H9 (cell line): ENCODE measurements at regions not wholly inside any gene's neighbourhood (a gene's known extent, or its start where the extent isn't known, plus 50 kb on each side); places are given as distances from the start of the nearest gene placed in this dataset.
A peak's percentile ranks its signal among the peaks of the same experiment; 100 is the strongest.

Source experiments
- DNase-seq: peaks from one replicate; pipeline ENCODE4 v3.0.0-alpha.2; 2017
- H2AFZ ChIP-seq: one replicate; pipeline ENCODE4 v1.6.1; 2013; ENCODE audit warnings: mild to moderate bottlenecking, low read length, control low read depth, moderate library complexity
- H2AK5ac ChIP-seq: 2 replicates; pipeline ENCODE4 v1.6.1; 2013; ENCODE audit warnings: low read length, control low read depth, mixed read lengths; ENCODE audit not compliant: insufficient read length
- H2BK120ac ChIP-seq: one replicate; pipeline ENCODE4 v1.6.1; 2013; ENCODE audit warnings: low read depth, mild to moderate bottlenecking, low read length, control low read depth, inconsistent platforms; ENCODE audit not compliant: poor library complexity, severe bottlenecking
- H2BK12ac ChIP-seq: 2 replicates; pipeline ENCODE4 v1.6.1; 2013; ENCODE audit warnings: low read length, control low read depth, mixed read lengths, low read depth; ENCODE audit not compliant: insufficient read length
- H2BK15ac ChIP-seq: 2 replicates; pipeline ENCODE4 v1.6.1; 2013; ENCODE audit warnings: low read depth, low read length, control low read depth
- H2BK20ac ChIP-seq: one replicate; pipeline ENCODE4 v1.6.1; 2013; ENCODE audit warnings: low read depth, mild to moderate bottlenecking, low read length, control low read depth, inconsistent platforms; ENCODE audit not compliant: poor library complexity, severe bottlenecking
- H2BK5ac ChIP-seq: 2 replicates; pipeline ENCODE4 v1.6.1; 2013; ENCODE audit warnings: low read length, control low read depth, mixed read lengths; ENCODE audit not compliant: insufficient read length
- H3K14ac ChIP-seq: 2 replicates; pipeline ENCODE4 v1.6.1; 2013; ENCODE audit warnings: low read length, control low read depth; ENCODE audit not compliant: insufficient read depth
- H3K18ac ChIP-seq: 2 replicates; pipeline ENCODE4 v1.6.1; 2013; ENCODE audit warnings: low read depth, mild to moderate bottlenecking, mixed read lengths, low read length, control low read depth; ENCODE audit not compliant: insufficient read length
- H3K23ac ChIP-seq: 2 replicates; pipeline ENCODE4 v1.6.1; 2013; ENCODE audit warnings: low read length, control low read depth, mixed read lengths, low read depth; ENCODE audit not compliant: insufficient read length
- H3K23me2 ChIP-seq: 2 replicates; pipeline ENCODE4 v1.6.1; 2013; ENCODE audit warnings: low read depth, mild to moderate bottlenecking, mixed read lengths, low read length, control low read depth; ENCODE audit not compliant: insufficient read length, poor library complexity, severe bottlenecking
- H3K27ac ChIP-seq: 2 replicates; pipeline ENCODE4 v1.5.1; 2013; ENCODE audit warnings: low read length, control low read depth, mixed read lengths, low read depth; ENCODE audit not compliant: insufficient read length
- H3K27me3 ChIP-seq: 2 replicates; pipeline ENCODE4 v1.6.1; 2013; ENCODE audit warnings: low read length, control low read depth, inconsistent platforms; ENCODE audit not compliant: insufficient read depth
- H3K4ac ChIP-seq: 2 replicates; pipeline ENCODE4 v1.6.1; 2013; ENCODE audit warnings: low read depth, mild to moderate bottlenecking, control low read depth, inconsistent platforms, low read length, moderate library complexity
- H3K4me1 ChIP-seq: 2 replicates; pipeline ENCODE4 v1.6.1; 2013; ENCODE audit warnings: low read length, control low read depth, inconsistent platforms; ENCODE audit not compliant: insufficient read depth
- H3K4me2 ChIP-seq: 2 replicates; pipeline ENCODE4 v1.6.1; 2013; ENCODE audit warnings: low read length, control low read depth, mixed read lengths; ENCODE audit not compliant: insufficient read length, insufficient read depth
- H3K56ac ChIP-seq: 2 replicates; pipeline ENCODE4 v1.6.1; 2013; ENCODE audit warnings: low read depth, mild to moderate bottlenecking, mixed read lengths, low read length, control low read depth; ENCODE audit not compliant: insufficient read length
- H3K79me1 ChIP-seq: 2 replicates; pipeline ENCODE4 v1.6.1; 2013; ENCODE audit warnings: low read depth, mild to moderate bottlenecking, moderate library complexity, low read length, control low read depth, inconsistent platforms; ENCODE audit not compliant: insufficient read depth, poor library complexity, severe bottlenecking
- H3K79me2 ChIP-seq: 2 replicates; pipeline ENCODE4 v1.6.1; 2013; ENCODE audit warnings: low read length, control low read depth, inconsistent platforms; ENCODE audit not compliant: insufficient read depth
- H3K9ac ChIP-seq: 2 replicates; pipeline ENCODE4 v1.6.1; 2013; ENCODE audit warnings: low read length, control low read depth, mixed read lengths; ENCODE audit not compliant: insufficient read length; ENCODE audit errors: extremely low read depth
- H3K9me3 ChIP-seq: one replicate; pipeline ENCODE4 v1.6.1; 2013; ENCODE audit warnings: low read depth, low read length, inconsistent platforms; ENCODE audit not compliant: control insufficient read depth
- H3T11ph ChIP-seq: one replicate; pipeline ENCODE4 v1.6.1; 2013; ENCODE audit warnings: mild to moderate bottlenecking, low read length, control low read depth, inconsistent platforms
- H4K20me1 ChIP-seq: one replicate; pipeline ENCODE4 v1.6.1; 2013; ENCODE audit not compliant: control insufficient read depth, insufficient read length, insufficient read depth
- H4K5ac ChIP-seq: 2 replicates; pipeline ENCODE4 v1.6.1; 2013; ENCODE audit warnings: low read depth, mild to moderate bottlenecking, mixed read lengths, low read length, control low read depth; ENCODE audit not compliant: insufficient read length
- H4K8ac ChIP-seq: replicated peaks from 2 replicates; pipeline ENCODE4 v1.6.1; 2013; ENCODE audit warnings: low read length, control low read depth, mixed read lengths, low read depth; ENCODE audit not compliant: insufficient read length
- H4K91ac ChIP-seq: 2 replicates; pipeline ENCODE4 v1.6.1; 2013; ENCODE audit warnings: low read depth, mild to moderate bottlenecking, moderate library complexity, mixed read lengths, low read length, control low read depth; ENCODE audit not compliant: insufficient read length
- H3K27ac Mint-ChIP-seq, 3 experiments: 2 replicates in 2 of 3; 3 replicates in 1 of 3; pipeline ENCODE4 v1.8.0; 2020 to 2021; ENCODE audit warnings: mixed read lengths in 3 of 3, mild to moderate bottlenecking in 1 of 3, moderate library complexity in 1 of 3
- H3K27me3 Mint-ChIP-seq: 2 replicates; pipeline ENCODE4 v1.8.0; 2021; ENCODE audit warnings: low read depth, mild to moderate bottlenecking, moderate library complexity, mixed read lengths
- H3K36me3 Mint-ChIP-seq, 3 experiments: 2 replicates in 2 of 3; 3 replicates in 1 of 3; pipeline ENCODE4 v1.8.0; 2020 to 2021; ENCODE audit warnings: low read depth in 3 of 3, mixed read lengths in 3 of 3; ENCODE audit not compliant: insufficient read depth in 1 of 3
- H3K4me1 Mint-ChIP-seq, 2 experiments: 2 replicates each; pipeline ENCODE4 v1.8.0; 2020; ENCODE audit warnings: mixed read lengths in 2 of 2
- H3K4me3 Mint-ChIP-seq, 2 experiments: 2 replicates in 1 of 2; 3 replicates in 1 of 2; pipeline ENCODE4 v1.8.0; 2020 to 2021; ENCODE audit warnings: mild to moderate bottlenecking in 2 of 2, mixed read lengths in 2 of 2, moderate library complexity in 1 of 2
- H3K9me3 Mint-ChIP-seq, 2 experiments: 2 replicates in 1 of 2; 3 replicates in 1 of 2; pipeline ENCODE4 v1.8.0; 2020; ENCODE audit warnings: mild to moderate bottlenecking in 2 of 2, mixed read lengths in 2 of 2, moderate library complexity in 1 of 2
- CTCF ChIP-seq: fragments of 200-600 bp; sonication (generic); conservative IDR thresholded peaks from 3 replicates; pipeline ENCODE4 v1.8.0; 2021; ENCODE audit warnings: antibody characterized with exemption, mild to moderate bottlenecking
- WGBS: extraction: QIAGEN DNeasy Blood & Tissue Kit; methylation state at CpG from one replicate; pipeline ENCODE4 v1.1.7; 2013; ENCODE audit warnings: missing lambda C conversion rate, low lambda C conversion rate, mixed read lengths; ENCODE audit not compliant: insufficient read length; ENCODE audit errors: extremely low coverage; 5-methylcytosine and 5-hydroxymethylcytosine counted together

- Histone ChIP-seq H2BK12ac (no peak overlapping the region), H2BK20ac (no peak overlapping the region), H2AK5ac (no peak overlapping the region), H3K18ac (no peak overlapping the region), H4K5ac (no peak overlapping the region), H3K23me2 (no peaks in the 10 kb centered on the region), H2BK120ac (no peak overlapping the region), H3K9me3 (no peaks in the 10 kb centered on the region), H2AFZ (no peak overlapping the region), H3K23ac (no peak overlapping the region), H2BK15ac (no peak overlapping the region), H3K27me3 (no peaks in the 10 kb centered on the region), H4K20me1 (no peaks in the 10 kb centered on the region), H3K14ac (no peak overlapping the region; the same call in 1 of the 2 replicates), H3K56ac (no peak overlapping the region), H2BK5ac (no peak overlapping the region), H4K91ac (no peak overlapping the region), H3K4me2 (no peak overlapping the region), H4K8ac (no peak overlapping the region), H3T11ph (no peak overlapping the region), H3K4me1 (no peaks in the 10 kb centered on the region; the same call in 1 of the 2 replicates), H3K27ac (no peak overlapping the region), H3K79me2 (no peaks in the 10 kb centered on the region), H3K9ac (no peak overlapping the region), H3K79me1 (no peaks in the 10 kb centered on the region), H3K4ac (no peak overlapping the region)
- TF ChIP-seq CTCF, result no peak
- Mint-ChIP-seq H3K36me3 (peaks cover 0 to 3% (median 0%) of the 10 kb centered on the region in 3 experiments; a peak in 1 of 7 replicates), H3K27me3 (no peaks in the 10 kb centered on the region), H3K27ac (peak overlapping the region in 1 of 3 experiments; percentile 22; a peak in 2 of 7 replicates), H3K4me3 (no peak overlapping the region), H3K9me3 (no peaks in the 10 kb centered on the region; a peak in 1 of 5 replicates), H3K4me1 (peaks cover 0 to 5% of the 10 kb centered on the region in 2 experiments; a peak in 3 of 4 replicates)
- DNase-seq, result no peak
- no CpG with 5 or more reads among the region's 3 CpGs for WGBS
Measured at GRCh38 chr4:125456075-125456474, 141.3 kb downstream of the FAT4 start.
